Liver (tissue), 8 donors: ENCODE measurements at regions not wholly inside any gene's neighbourhood (a gene's known extent, or its start where the extent isn't known, plus 50 kb on each side); places are given as distances from the start of the nearest gene placed in this dataset.

Experiments
- DNase-seq: peaks from one replicate; pipeline ENCODE4 v3.0.0-alpha.2; 2017; ENCODE audit warnings: low spot score
- H3K27ac ChIP-seq, 2 donors: one replicate each; pipeline ENCODE4 v1.7.0; 2013; ENCODE audit warnings: inconsistent platforms in 2 of 2, low read length in 2 of 2, control low read depth in 1 of 2, low read depth in 1 of 2, mild to moderate bottlenecking in 1 of 2
- H3K27me3 ChIP-seq, 4 donors: one replicate each; pipeline versions ENCODE4 v1.6.1 to v1.7.0; 2013; ENCODE audit warnings: low read length in 3 of 4, inconsistent platforms in 1 of 4, mild to moderate bottlenecking in 1 of 4, moderate library complexity in 1 of 4; ENCODE audit not compliant: control insufficient read depth in 4 of 4, insufficient read depth in 4 of 4
- H3K36me3 ChIP-seq, 4 donors: one replicate each; pipeline versions ENCODE4 v1.6.1 to v1.7.0; 2013; ENCODE audit warnings: low read length in 3 of 4, mild to moderate bottlenecking in 3 of 4, low read depth in 1 of 4, moderate library complexity in 1 of 4; ENCODE audit not compliant: control insufficient read depth in 4 of 4, insufficient read depth in 3 of 4
- H3K4me1 ChIP-seq, 4 donors: one replicate each; pipeline versions ENCODE4 v1.6.1 to v1.7.0; 2013; ENCODE audit warnings: low read length in 3 of 4, mild to moderate bottlenecking in 3 of 4, moderate library complexity in 1 of 4; ENCODE audit not compliant: control insufficient read depth in 4 of 4, insufficient read depth in 4 of 4
- H3K4me3 ChIP-seq, 3 donors: one replicate each; pipeline versions ENCODE4 v1.6.1 to v1.7.0; 2013; ENCODE audit warnings: low read length in 3 of 3, control low read depth in 1 of 3, low read depth in 1 of 3, mild to moderate bottlenecking in 1 of 3
- H3K9ac ChIP-seq, 2 donors: one replicate each; pipeline ENCODE4 v1.7.0; 2013; ENCODE audit warnings: low read length in 2 of 2, mild to moderate bottlenecking in 2 of 2, moderate library complexity in 2 of 2, control low read depth in 1 of 2, low read depth in 1 of 2
- H3K9me3 ChIP-seq, 4 donors: one replicate each; pipeline versions ENCODE4 v1.6.1 to v1.7.0; 2013; ENCODE audit warnings: low read length in 3 of 4; ENCODE audit not compliant: control insufficient read depth in 4 of 4
- CTCF ChIP-seq: fragments of 150-350 bp; IDR thresholded peaks from 2 replicates; pipeline ENCODE4 v1.5.1; 2017; ENCODE audit warnings: improper control_type of control experiment, low read depth, low read length; ENCODE audit not compliant: missing input control
- EGR1 ChIP-seq, 2 donors: IDR thresholded peaks; 2 replicates each; pipeline ENCODE4 v1.6.1; 2016 to 2018; ENCODE audit warnings: antibody characterized with exemption in 2 of 2, low read depth in 2 of 2
- FOXA1 ChIP-seq: IDR thresholded peaks from 2 replicates; pipeline ENCODE4 v1.6.1; 2016; ENCODE audit warnings: antibody characterized with exemption
- FOXA2 ChIP-seq: IDR thresholded peaks from 2 replicates; pipeline ENCODE4 v1.6.1; 2016; ENCODE audit warnings: antibody characterized with exemption
- GABPA ChIP-seq, 2 donors: IDR thresholded peaks in 1 of 2; conservative IDR thresholded peaks in 1 of 2; 2 replicates each; pipeline ENCODE4 v1.6.1; 2016; ENCODE audit warnings: antibody characterized with exemption in 2 of 2, mild to moderate bottlenecking in 1 of 2, moderate library complexity in 1 of 2
- HNF4A ChIP-seq, 2 donors: conservative IDR thresholded peaks; 2 replicates each; pipeline ENCODE4 v1.6.1; 2016; ENCODE audit warnings: antibody characterized with exemption in 2 of 2, mild to moderate bottlenecking in 2 of 2
- HNF4G ChIP-seq: IDR thresholded peaks from 2 replicates; pipeline ENCODE4 v1.6.1; 2016; ENCODE audit warnings: antibody characterized with exemption
- JUND ChIP-seq, 2 donors: IDR thresholded peaks; 2 replicates each; pipeline ENCODE4 v1.6.1; 2016; ENCODE audit warnings: antibody characterized with exemption in 2 of 2
- MAX ChIP-seq: IDR thresholded peaks from 2 replicates; pipeline ENCODE4 v1.6.1; 2016; ENCODE audit warnings: antibody characterized with exemption
- NR2F2 ChIP-seq: IDR thresholded peaks from 2 replicates; pipeline ENCODE4 v1.6.1; 2016; ENCODE audit warnings: antibody characterized with exemption
- RAD21 ChIP-seq, 2 donors: IDR thresholded peaks; 2 replicates each; pipeline ENCODE4 v1.6.1; 2016; ENCODE audit warnings: antibody characterized with exemption in 2 of 2, mild to moderate bottlenecking in 2 of 2
- REST ChIP-seq: IDR thresholded peaks from 2 replicates; pipeline ENCODE4 v1.6.1; 2016; ENCODE audit warnings: antibody characterized with exemption, mild to moderate bottlenecking
- RXRA ChIP-seq, 2 donors: IDR thresholded peaks; 2 replicates each; pipeline ENCODE4 v1.6.1; 2017 to 2018; ENCODE audit warnings: antibody characterized with exemption in 2 of 2, mild to moderate bottlenecking in 1 of 2
- SP1 ChIP-seq: IDR thresholded peaks from 2 replicates; pipeline ENCODE4 v1.6.1; 2018; ENCODE audit warnings: antibody characterized with exemption, mild to moderate bottlenecking
- TAF1 ChIP-seq: conservative IDR thresholded peaks from 2 replicates; pipeline ENCODE4 v1.6.1; 2016; ENCODE audit warnings: antibody characterized with exemption, mild to moderate bottlenecking
- YY1 ChIP-seq: IDR thresholded peaks from 2 replicates; pipeline ENCODE4 v1.6.1; 2016; ENCODE audit warnings: antibody characterized with exemption, mild to moderate bottlenecking
- ZBTB33 ChIP-seq: IDR thresholded peaks from 2 replicates; pipeline ENCODE4 v1.6.1; 2016; ENCODE audit warnings: antibody characterized with exemption
- WGBS: extraction: QIAGEN DNeasy Blood & Tissue Kit; methylation state at CpG from one replicate; pipeline ENCODE4 v1.1.7; 2013; 5-methylcytosine and 5-hydroxymethylcytosine counted together
- TF ChIP-seq, protein P1 (sequence below): IDR thresholded peaks from 2 replicates; pipeline ENCODE4 v1.6.1; 2016; ENCODE audit warnings: antibody characterized with exemption
- donor health status: healthy.
- donor health status: healthy.
- donor health status: healthy.
- donor health status: healthy.
- donor health status: healthy.

GRCh38 chr1:209041927-209042326 is 541.6 kb upstream of the CAMK1G start (continued):
- no peak for TF ChIP-seq ZBTB33
- no peak for TF ChIP-seq TAF1
- no peak for TF ChIP-seq EGR1 (IDR thresholded peaks at IDR 0.05; ENCODE audit: low read depth in 2 of 2)
- TF ChIP-seq JUND (IDR thresholded peaks at IDR 0.05) = no peak
- TF ChIP-seq RXRA (IDR thresholded peaks at IDR 0.05) = no peak
- no peak for TF ChIP-seq YY1
- TF ChIP-seq, protein P1, sequence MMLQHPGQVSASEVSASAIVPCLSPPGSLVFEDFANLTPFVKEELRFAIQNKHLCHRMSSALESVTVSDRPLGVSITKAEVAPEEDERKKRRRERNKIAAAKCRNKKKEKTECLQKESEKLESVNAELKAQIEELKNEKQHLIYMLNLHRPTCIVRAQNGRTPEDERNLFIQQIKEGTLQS = no peak
- TF ChIP-seq HNF4G = no peak
- TF ChIP-seq FOXA1 = no peak
- no peak for TF ChIP-seq RAD21 (IDR thresholded peaks at IDR 0.05)
- TF ChIP-seq HNF4A (conservative IDR thresholded peaks at IDR 0.05) = no peak

GRCh38 chr1:209042413-209042812 is 541.1 kb upstream of the CAMK1G start:
- no peaks in the 10 kb centered on the region for H3K9me3 ChIP-seq
- no peak overlapping the region for H3K9ac ChIP-seq
- TF ChIP-seq JUND (IDR thresholded peaks at IDR 0.05) (no peak), HNF4A (conservative IDR thresholded peaks at IDR 0.05) (no peak), NR2F2 (no peak), SP1 (no peak), FOXA2 (no peak), FOXA1 (no peak), RAD21 (IDR thresholded peaks at IDR 0.05) (no peak), TAF1 (no peak), ZBTB33 (no peak), YY1 (no peak), RXRA (IDR thresholded peaks at IDR 0.05) (no peak), MAX (no peak), EGR1 (IDR thresholded peaks at IDR 0.05; ENCODE audit: low read depth in 2 of 2) (no peak), HNF4G (no peak), REST (no peak), CTCF (no peak), GABPA (IDR thresholded peaks at IDR 0.05 in 1 of 2, conservative IDR thresholded peaks at IDR 0.05 in 1 of 2) (no peak)
- TF ChIP-seq, protein P1 = no peak
- H3K4me3 ChIP-seq = no peak overlapping the region
- peaks cover 0 to 4% (median under 1%) of the 10 kb centered on the region in 4 donors for H3K4me1 ChIP-seq
- no peaks in the 10 kb centered on the region for H3K36me3 ChIP-seq
- no peak for DNase-seq
- no peaks in the 10 kb centered on the region for H3K27me3 ChIP-seq
- WGBS = 74% methylated on average over 4 of the region's 4 CpGs
- no peak overlapping the region for H3K27ac ChIP-seq
